NT2/D1 (cell line): ENCODE measurements at regions not wholly inside any gene's neighbourhood (a gene's known extent, or its start where the extent isn't known, plus 50 kb on each side); places are given as distances from the start of the nearest gene placed in this dataset.

Experiments
- DNase-seq: peaks from one replicate; pipeline ENCODE4 v3.0.0-alpha.2; 2011; ENCODE audit warnings: low read depth, low spot score
- H3K27me3 ChIP-seq: 2 replicates; pipeline ENCODE4 v1.6.0; 2011; ENCODE audit warnings: mild to moderate bottlenecking; ENCODE audit not compliant: insufficient read length, insufficient read depth
- H3K36me3 ChIP-seq: 2 replicates; pipeline ENCODE4 v1.6.1; 2011; ENCODE audit warnings: mild to moderate bottlenecking, low read length, mixed read lengths; ENCODE audit not compliant: insufficient read depth, insufficient read length
- H3K4me1 ChIP-seq: 2 replicates; pipeline ENCODE4 v1.5.1; 2011; ENCODE audit not compliant: insufficient read depth, insufficient read length
- H3K4me3 ChIP-seq: 2 replicates; pipeline ENCODE4 v1.5.1; 2011; ENCODE audit warnings: low read depth; ENCODE audit not compliant: insufficient read length
- H3K9ac ChIP-seq: 2 replicates; pipeline ENCODE4 v1.6.0; 2011; ENCODE audit warnings: low read depth; ENCODE audit not compliant: insufficient read length
- H3K9me3 ChIP-seq: 2 replicates; pipeline ENCODE4 v1.5.1; 2011; ENCODE audit warnings: mild to moderate bottlenecking, low read length; ENCODE audit not compliant: insufficient read depth
- SUZ12 ChIP-seq: IDR thresholded peaks from 2 replicates; pipeline ENCODE4 v1.6.1; 2011; ENCODE audit not compliant: insufficient read length, insufficient read depth; ENCODE audit errors: extremely low read depth
- YY1 ChIP-seq: IDR thresholded peaks from 2 replicates; pipeline ENCODE4 v1.6.1; 2011; ENCODE audit not compliant: insufficient read length, insufficient read depth
- ZNF274 ChIP-seq: IDR thresholded peaks from 2 replicates; pipeline ENCODE4 v1.6.1; 2011; ENCODE audit warnings: mild to moderate bottlenecking, low read depth, low read length

- H3K4me3 ChIP-seq, result no peak overlapping the region
- TF ChIP-seq ZNF274, result no peak
- no peak for TF ChIP-seq SUZ12
- TF ChIP-seq YY1, result no peak
- H3K27me3 ChIP-seq, result no peaks in the 10 kb centered on the region
Observed at GRCh38 chr5:6084376-6084775, 294.0 kb downstream of the MED10 start.

GRCh38 chr5:6083311-6083978, 294.9 kb downstream of the MED10 start:
- peak; percentile 6 for DNase-seq
- Histone ChIP-seq H3K9ac (no peak overlapping the region), H3K4me3 (no peak overlapping the region), H3K4me1 (no peaks in the 10 kb centered on the region), H3K9me3 (no peaks in the 10 kb centered on the region), H3K36me3 (no peaks in the 10 kb centered on the region), H3K27me3 (no peaks in the 10 kb centered on the region)
- TF ChIP-seq SUZ12, result no peak
- no peak for TF ChIP-seq ZNF274
- TF ChIP-seq YY1, result no peak

More at GRCh38 chr5:6084376-6084775, 294.0 kb downstream of the MED10 start:
- Histone ChIP-seq H3K4me1 (no peaks in the 10 kb centered on the region), H3K9me3 (no peaks in the 10 kb centered on the region), H3K36me3 (no peaks in the 10 kb centered on the region), H3K9ac (no peak overlapping the region)
- DNase-seq, result no peak

GRCh38 chr5:6082685-6083084, 295.7 kb downstream of the MED10 start:
- no peaks in the 10 kb centered on the region for H3K36me3 ChIP-seq
- H3K9me3 ChIP-seq, result no peaks in the 10 kb centered on the region
- no peaks in the 10 kb centered on the region for H3K27me3 ChIP-seq
- TF ChIP-seq ZNF274 (no peak), YY1 (no peak), SUZ12 (no peak)
- DNase-seq, result no peak
- no peaks in the 10 kb centered on the region for H3K4me1 ChIP-seq
- no peak overlapping the region for H3K9ac ChIP-seq
- no peak overlapping the region for H3K4me3 ChIP-seq

GRCh38 chr5:6081727-6082210, 296.6 kb downstream of the MED10 start:
- TF ChIP-seq YY1 (no peak), ZNF274 (no peak), SUZ12 (no peak)
- no peak overlapping the region for H3K4me3 ChIP-seq
- H3K36me3 ChIP-seq, result no peaks in the 10 kb centered on the region
- no peaks in the 10 kb centered on the region for H3K9me3 ChIP-seq
- H3K9ac ChIP-seq, result no peak overlapping the region
- no peaks in the 10 kb centered on the region for H3K4me1 ChIP-seq
- H3K27me3 ChIP-seq, result no peaks in the 10 kb centered on the region
- DNase-seq, result no peak

- DNase-seq, result no peak
- no peaks in the 10 kb centered on the region for H3K9me3 ChIP-seq
- H3K4me3 ChIP-seq, result no peak overlapping the region
- no peak for TF ChIP-seq SUZ12
- no peaks in the 10 kb centered on the region for H3K4me1 ChIP-seq
- no peak overlapping the region for H3K9ac ChIP-seq
- H3K36me3 ChIP-seq, result no peaks in the 10 kb centered on the region
- H3K27me3 ChIP-seq, result no peaks in the 10 kb centered on the region
Observed at GRCh38 chr5:6080930-6081726, 297.2 kb downstream of the MED10 start.

- Histone ChIP-seq H3K27me3 (no peaks in the 10 kb centered on the region), H3K4me3 (no peak overlapping the region), H3K9me3 (no peaks in the 10 kb centered on the region), H3K4me1 (no peaks in the 10 kb centered on the region), H3K36me3 (no peaks in the 10 kb centered on the region), H3K9ac (no peak overlapping the region)
- TF ChIP-seq ZNF274, result no peak
- TF ChIP-seq SUZ12, result no peak
- TF ChIP-seq YY1, result no peak
- no peak for DNase-seq
Observed at GRCh38 chr5:6080436-6080835, 297.9 kb downstream of the MED10 start.

- Histone ChIP-seq H3K9me3 (no peaks in the 10 kb centered on the region), H3K27me3 (no peaks in the 10 kb centered on the region), H3K9ac (no peak overlapping the region), H3K36me3 (no peaks in the 10 kb centered on the region), H3K4me1 (no peaks in the 10 kb centered on the region), H3K4me3 (no peak overlapping the region)
- TF ChIP-seq ZNF274 (no peak), SUZ12 (no peak), YY1 (no peak)
- no peak for DNase-seq
Observed at GRCh38 chr5:6078881-6079280, 299.5 kb downstream of the MED10 start.
